ENCODE measurements at regions not wholly inside any gene's neighbourhood (a gene's known extent, or its start where the extent isn't known, plus 50 kb on each side); places are given as distances from the start of the nearest gene placed in this dataset.

DNA sequence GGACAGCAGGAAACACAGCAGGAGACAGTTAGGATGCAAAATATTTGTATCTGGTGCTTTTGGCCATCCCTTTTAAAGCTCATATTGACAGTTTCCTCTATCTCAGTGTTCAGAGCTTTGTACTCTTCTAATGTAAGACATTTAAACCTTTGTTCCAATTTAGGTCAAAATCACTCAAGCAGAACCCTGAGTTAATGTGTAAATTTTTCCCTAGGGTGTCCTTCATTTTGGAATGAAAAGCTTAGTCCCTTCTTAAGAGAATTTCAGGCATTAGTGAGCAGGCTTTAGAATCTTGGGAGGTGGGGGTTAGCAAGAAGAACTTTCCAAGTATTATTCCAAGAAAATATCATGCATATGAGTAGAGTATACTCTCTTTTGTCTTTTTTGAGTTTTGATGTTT, 188.7 kb downstream of the GBA3 start:
- no peak for TF ChIP-seq ZFP36 (IDR thresholded peaks at IDR 0.05; ENCODE audit: low read depth, low read length, partially characterized antibody)
- no peak for TF ChIP-seq ZNF274 (IDR thresholded peaks at IDR 0.05; ENCODE audit: borderline replicate concordance, low read depth, low read length)
- TF ChIP-seq, protein P1, sequence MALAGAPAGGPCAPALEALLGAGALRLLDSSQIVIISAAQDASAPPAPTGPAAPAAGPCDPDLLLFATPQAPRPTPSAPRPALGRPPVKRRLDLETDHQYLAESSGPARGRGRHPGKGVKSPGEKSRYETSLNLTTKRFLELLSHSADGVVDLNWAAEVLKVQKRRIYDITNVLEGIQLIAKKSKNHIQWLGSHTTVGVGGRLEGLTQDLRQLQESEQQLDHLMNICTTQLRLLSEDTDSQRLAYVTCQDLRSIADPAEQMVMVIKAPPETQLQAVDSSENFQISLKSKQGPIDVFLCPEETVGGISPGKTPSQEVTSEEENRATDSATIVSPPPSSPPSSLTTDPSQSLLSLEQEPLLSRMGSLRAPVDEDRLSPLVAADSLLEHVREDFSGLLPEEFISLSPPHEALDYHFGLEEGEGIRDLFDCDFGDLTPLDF (CRISPR knock-in tag; IDR thresholded peaks at IDR 0.05), result no peak
- no peak for TF ChIP-seq FOXA3 (CRISPR knock-in tag; conservative IDR thresholded peaks at IDR 0.05 in 1 of 2, IDR thresholded peaks at IDR 0.05 in 1 of 2)
- TF ChIP-seq, protein P2, sequence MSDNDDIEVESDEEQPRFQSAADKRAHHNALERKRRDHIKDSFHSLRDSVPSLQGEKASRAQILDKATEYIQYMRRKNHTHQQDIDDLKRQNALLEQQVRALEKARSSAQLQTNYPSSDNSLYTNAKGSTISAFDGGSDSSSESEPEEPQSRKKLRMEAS (CRISPR knock-in tag; IDR thresholded peaks at IDR 0.05), result no peak
- TF ChIP-seq ERF (CRISPR knock-in tag; IDR thresholded peaks at IDR 0.05), result no peak
- no peak for TF ChIP-seq TCF7L2 (IDR thresholded peaks at IDR 0.05; ENCODE audit: low read depth, low read length)
- TF ChIP-seq PCBP2 (IDR thresholded peaks at IDR 0.05; ENCODE audit: low read depth, low read length, poor library complexity, severe bottlenecking), result no peak
- TF ChIP-seq, protein P3, sequence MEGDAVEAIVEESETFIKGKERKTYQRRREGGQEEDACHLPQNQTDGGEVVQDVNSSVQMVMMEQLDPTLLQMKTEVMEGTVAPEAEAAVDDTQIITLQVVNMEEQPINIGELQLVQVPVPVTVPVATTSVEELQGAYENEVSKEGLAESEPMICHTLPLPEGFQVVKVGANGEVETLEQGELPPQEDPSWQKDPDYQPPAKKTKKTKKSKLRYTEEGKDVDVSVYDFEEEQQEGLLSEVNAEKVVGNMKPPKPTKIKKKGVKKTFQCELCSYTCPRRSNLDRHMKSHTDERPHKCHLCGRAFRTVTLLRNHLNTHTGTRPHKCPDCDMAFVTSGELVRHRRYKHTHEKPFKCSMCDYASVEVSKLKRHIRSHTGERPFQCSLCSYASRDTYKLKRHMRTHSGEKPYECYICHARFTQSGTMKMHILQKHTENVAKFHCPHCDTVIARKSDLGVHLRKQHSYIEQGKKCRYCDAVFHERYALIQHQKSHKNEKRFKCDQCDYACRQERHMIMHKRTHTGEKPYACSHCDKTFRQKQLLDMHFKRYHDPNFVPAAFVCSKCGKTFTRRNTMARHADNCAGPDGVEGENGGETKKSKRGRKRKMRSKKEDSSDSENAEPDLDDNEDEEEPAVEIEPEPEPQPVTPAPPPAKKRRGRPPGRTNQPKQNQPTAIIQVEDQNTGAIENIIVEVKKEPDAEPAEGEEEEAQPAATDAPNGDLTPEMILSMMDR (IDR thresholded peaks at IDR 0.05 in 2 of 3, conservative IDR thresholded peaks at IDR 0.05 in 1 of 3; ENCODE audit: insufficient read depth in 2 of 3, low read depth in 1 of 3, low read length in 3 of 3), result no peak
- TF ChIP-seq ELF1 (tag; IDR thresholded peaks at IDR 0.05), result no peak

All from K562 (cell line).